ENCODE measurements at regions not wholly inside any gene's neighbourhood (a gene's known extent, or its start where the extent isn't known, plus 50 kb on each side); places are given as distances from the start of the nearest gene placed in this dataset.

GRCh38 chr5:155295111-155295510, 281.6 kb downstream of the KIF4B start:
- DNase-seq (ENCODE audit: low spot score) = no peak

DNA sequence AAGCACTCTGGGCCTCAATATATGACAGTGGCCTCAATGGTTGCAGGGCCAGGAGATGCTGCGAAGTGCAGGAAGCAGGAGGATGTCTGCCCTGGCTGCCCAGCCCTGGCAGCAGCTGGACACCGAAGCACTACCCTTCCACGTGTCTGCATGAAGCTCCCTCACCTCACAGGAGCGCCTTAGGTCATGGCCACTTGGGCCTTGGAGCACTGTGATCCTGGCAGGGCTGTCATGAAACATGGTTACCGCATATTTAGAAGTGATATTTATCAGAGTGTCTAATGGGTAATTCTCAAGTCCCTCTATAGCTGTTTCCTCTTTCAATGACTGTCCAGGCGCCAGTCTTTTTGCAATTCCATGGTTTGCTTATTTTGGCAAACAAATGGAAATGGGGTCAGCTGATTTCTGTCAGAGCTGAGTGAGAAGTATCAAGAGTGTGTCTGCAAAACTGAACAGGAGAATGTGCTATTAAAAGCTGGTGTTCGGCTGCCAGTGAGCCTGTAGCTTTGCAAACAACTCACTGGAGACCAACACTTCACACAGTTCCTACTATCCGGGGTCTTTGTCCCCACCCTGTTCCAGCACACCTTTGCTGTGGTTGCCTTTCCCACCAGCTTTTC, 285.9 kb downstream of the KIF4B start:
- no peak for DNase-seq (ENCODE audit: low spot score)

DNA sequence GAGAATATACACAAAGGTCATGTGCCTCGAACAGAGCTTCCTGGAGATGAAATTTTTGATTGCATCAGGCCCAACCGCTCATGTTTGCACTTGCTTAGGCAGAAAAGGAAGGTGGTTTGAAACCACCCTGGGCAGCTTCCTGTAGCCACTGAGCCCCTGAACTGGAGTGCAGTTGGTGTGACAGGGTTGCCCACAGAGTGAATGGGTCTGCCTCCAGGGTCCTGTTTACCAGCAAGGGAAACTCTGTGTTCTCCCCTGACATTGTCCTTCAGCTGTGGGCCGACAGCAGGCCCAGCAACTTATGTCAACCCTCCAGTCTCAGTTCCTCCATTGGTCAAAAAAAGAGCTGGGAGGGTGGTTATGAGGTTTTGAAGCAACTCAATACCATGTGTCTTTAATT, 289.6 kb downstream of the KIF4B start:
- DNase-seq (ENCODE audit: low spot score) = no peak

DNA sequence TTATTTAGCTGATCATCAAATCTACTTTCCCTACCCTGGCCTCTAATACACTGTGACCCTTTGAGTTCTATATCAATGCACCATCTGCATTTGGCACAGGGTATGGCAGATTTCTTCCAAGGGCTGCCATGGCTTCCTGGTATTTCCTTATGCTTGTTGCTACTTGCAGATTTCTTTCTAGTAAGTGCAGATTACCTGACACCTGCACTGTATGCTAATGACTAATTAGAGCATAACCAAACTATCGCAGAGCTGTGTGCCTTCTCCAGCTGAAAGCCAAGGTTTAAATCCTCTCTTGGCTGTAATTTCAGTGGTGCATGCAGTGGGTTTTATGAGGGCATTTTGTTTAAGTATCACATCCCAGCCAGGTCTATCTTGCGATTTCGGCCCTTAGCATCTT, 293.7 kb downstream of the KIF4B start:
- no peak for DNase-seq (ENCODE audit: low spot score)

DNA sequence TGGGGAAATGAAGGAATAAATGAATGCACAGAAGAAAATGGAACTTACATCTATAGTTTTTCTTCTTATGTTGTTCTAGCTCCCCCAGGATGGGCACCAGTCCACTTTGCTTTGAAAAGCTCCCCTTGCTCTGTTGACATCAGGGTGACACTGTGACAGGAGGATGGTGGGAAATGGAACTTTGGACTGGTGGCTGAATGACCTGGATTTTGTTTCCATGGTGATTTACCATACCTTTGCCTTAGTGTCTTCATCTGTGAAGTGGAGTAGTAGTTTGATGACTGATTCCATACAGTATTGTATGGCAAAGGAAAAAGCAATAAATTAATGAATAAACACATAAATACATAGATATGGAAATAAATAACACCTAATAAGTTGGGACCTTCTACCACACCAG, 294.7 kb downstream of the KIF4B start:
- no peak for DNase-seq (ENCODE audit: low spot score)

- DNase-seq (ENCODE audit: low spot score) = no peak
These were observed 295.6 kb downstream of the KIF4B start for GRCh38 chr5:155309021-155309746.

GRCh38 chr5:155311721-155312120, 298.2 kb downstream of the KIF4B start:
- DNase-seq (ENCODE audit: low spot score) = no peak

DNA sequence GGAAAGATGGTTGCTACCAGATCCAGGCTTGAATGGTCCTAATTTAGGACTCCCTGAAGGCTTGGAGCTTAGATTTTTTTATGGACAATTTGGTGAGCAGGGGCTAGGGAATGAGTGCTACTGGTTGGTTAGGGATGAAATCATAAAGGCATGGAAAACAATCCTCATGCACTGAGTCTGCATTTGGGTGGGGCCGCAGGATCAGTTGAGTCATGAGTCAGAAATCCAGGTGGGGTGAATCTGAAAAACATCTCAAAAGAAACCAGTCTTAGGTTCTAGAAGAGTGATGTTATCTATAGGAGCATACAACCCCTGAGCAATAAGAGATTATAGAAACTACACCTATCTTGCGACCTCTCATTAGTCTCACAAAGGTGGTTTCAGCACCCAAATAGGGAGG, 300.0 kb downstream of the KIF4B start:
- DNase-seq (ENCODE audit: low spot score) = no peak

GRCh38 chr5:155316070-155316714, 302.6 kb downstream of the KIF4B start:
- no peak for DNase-seq (ENCODE audit: low spot score)

GRCh38 chr5:155332618-155333017, 319.1 kb downstream of the KIF4B start:
- no peak for DNase-seq (ENCODE audit: low spot score)

DNA sequence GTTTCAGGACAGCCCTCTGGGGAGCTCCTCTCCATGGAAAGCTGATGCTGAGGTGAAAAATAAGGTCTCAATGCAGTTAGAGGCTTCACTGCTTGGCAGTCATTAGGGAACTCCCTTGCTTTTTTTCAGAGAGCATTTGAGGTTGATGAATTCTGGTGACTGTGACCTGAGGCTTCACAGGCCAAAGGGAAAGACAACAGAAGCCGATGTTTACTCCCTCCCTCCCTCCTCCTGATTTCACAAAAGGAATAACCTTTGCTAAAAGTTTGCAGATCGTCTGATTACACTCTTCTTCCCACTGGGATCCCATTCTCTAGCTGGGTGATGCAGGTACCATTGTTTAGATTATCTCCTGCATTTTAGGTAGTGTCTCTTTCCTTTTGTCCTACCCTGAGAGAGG, 329.4 kb downstream of the KIF4B start:
- no peak for DNase-seq (ENCODE audit: low spot score)

DNA sequence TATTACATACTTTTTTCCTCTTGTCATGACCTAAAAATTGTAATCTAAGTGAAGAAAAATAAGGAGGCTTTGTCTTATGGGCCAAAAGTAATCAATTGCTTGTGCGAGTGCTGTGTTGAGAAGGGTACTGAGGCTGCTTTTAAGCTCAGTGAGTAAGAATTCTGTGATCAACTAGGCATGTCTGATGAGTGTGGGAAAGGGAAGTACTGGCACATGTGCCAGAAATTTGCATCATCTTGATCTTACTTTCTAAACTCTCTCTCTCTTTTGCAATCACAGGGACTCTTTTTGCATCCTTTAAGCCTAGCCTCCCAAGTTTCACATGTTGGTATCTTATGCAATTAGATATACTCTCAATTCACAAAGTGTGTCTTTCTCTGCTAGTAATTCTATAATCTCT, 329.9 kb downstream of the KIF4B start:
- DNase-seq (ENCODE audit: low spot score) = no peak

DNA sequence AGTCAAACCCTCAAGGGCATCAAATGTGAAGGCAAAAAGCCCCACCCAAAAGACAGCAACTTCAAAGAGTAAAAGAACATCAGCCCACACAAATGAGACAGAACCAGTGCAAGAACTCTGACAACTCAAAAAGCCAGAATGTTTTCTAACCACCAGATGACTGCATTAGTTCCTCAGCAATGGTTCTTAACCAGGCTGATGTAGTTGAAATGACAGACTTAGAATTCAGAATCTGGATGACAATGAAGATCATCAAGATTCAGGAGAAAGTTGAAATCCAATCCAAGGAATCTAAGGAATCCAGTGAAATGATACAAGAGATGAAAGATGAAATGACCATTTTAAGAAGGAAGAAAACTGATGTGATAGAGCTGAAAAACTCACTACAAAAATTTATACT, 339.7 kb downstream of the KIF4B start:
- DNase-seq (ENCODE audit: low spot score) = no peak

- DNase-seq (ENCODE audit: low spot score) = no peak
These were observed 352.5 kb downstream of the KIF4B start for GRCh38 chr5:155366096-155366495.

DNA sequence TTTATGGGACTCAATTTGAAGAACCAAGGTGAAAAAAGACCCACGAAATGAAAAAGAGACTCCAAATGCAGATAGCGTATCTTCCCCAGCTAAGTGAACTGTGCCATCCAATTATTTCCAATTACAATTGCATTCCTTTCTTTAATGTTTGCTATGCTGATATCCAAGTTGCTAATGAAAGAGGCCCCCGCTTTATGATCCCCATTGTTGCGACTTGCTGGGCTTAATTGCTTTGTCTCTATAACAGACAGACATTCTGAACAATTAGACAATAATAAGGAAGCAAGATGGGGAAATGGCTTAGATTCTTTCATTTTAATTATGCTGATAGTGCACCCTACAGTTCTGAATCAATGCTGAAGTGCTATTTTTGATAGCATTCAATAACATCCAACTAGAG, 354.3 kb downstream of the KIF4B start:
- DNase-seq (ENCODE audit: low spot score) = no peak

DNA sequence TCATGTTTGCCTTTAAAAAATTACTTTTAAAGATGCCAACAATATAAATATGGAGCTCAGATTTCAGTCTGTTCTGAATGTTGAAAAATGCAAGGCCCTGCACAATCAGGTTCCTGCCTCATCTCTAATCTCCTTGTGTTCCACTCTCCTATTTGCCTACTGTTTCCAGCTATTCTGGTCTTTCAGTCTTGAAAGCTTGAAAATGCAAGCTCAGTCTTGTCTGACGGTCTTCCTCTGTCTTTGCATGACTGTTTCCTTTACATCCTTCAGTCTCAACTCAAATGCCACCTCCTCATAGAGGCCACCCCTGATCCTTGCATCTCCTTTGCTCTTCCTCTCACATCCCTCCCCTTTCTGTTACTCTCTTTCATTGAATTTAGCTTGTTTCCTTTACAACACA, 354.9 kb downstream of the KIF4B start:
- DNase-seq (ENCODE audit: low spot score) = no peak

- no peak for DNase-seq (ENCODE audit: low spot score)
These were observed 366.9 kb downstream of the KIF4B start for GRCh38 chr5:155380480-155380879.

GRCh38 chr5:155381654-155382053, 368.1 kb downstream of the KIF4B start:
- DNase-seq (ENCODE audit: low spot score) = no peak

DNA sequence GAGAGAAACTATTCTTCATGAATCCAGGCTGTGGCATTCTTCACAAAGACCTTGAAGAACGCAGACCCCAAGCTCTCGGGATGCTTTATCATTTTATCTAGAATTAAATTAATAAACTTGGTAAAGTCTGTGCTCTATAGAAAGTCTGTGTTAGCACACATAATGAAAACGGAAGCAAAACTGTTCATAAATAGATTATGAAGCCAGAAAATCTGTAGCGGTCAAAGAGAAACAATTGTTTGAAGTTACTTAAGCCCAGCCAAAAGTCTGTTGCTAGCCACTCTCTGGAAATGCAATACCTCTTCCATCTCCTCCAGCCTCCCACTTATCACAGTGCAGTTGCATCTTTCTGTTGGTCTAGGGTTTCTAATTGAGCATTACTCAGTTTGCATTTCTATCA, 375.9 kb downstream of the KIF4B start:
- no peak for DNase-seq (ENCODE audit: low spot score)

DNA sequence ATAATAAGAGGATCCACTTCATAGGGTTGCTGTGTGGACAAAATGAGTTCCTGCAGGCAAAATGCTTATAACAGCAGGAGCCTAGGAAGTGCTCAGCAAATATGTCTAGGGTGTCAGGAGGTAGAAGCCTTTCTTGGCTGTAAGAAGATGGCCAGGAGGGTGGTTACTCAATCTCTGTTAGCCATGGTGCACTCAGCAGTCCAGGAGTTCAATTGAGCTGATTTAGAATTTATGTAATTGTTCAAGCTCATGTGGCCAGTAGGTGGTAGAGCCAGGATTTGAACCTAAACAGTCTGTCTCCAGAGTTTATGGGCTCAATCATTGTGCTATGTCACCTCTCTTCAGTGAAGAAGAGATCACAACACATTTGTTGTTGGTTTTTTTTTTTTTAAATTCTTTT, 381.2 kb downstream of the KIF4B start:
- DNase-seq (ENCODE audit: low spot score) = no peak

DNA sequence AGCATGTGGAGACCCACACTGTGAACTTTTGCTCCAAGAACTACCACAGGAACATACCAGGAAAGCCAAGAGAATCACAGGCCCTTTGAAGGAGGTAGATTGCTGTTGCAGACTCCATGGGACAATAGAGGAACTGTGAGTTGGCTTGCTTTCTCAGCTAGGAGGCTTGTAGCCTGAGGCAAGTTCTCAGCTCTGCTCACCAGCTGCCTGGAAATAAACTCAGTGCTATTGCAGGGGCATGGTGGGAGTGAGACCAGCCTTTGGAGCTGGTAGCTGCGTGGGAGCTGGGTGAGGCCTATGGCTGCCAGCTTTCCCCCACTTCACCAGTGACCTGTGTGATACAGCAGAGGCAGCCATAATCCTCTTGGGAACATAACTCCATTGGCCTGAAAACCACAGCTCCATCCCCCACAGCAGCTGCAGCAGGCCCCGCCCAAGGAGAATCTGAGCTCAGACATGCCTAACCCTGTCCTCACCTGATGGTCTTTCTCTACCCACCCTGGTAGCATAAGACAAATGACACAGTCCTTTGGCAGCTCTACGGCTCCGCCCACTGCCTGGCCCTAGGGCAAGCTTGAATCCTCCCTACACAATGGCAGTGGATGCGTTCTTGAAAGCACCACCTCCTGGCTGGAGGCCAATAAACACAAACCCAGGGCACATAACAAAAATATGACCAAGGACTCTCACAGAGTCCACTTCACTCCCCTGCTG, 389.5 kb downstream of the KIF4B start:
- no peak for DNase-seq (ENCODE audit: low spot score)

DNA sequence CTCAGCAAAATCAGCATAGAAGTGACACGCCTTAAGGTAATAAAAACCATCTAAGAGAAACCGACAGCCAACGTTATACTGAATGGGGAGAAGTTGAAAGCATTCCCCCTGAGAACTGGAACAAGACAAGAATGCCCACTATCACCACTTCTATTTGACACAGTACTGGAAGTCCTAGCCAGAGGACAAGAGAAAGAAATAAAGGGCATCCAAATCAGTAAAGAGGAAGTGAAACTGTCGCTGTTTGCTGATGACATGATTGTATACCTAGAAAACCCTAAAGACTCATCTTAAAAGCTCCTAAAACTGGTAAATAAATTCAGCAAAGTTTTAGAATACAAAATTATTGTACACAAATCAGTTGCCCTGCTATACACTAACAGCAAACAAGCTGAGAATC, 393.3 kb downstream of the KIF4B start:
- no peak for DNase-seq (ENCODE audit: low spot score)

GRCh38 chr5:155408465-155408864, 394.9 kb downstream of the KIF4B start:
- no peak for DNase-seq (ENCODE audit: low spot score)

All from hematopoietic multipotent progenitor cell treated with erythropoietin and hydrocortisone succinate and interleukin-3 and kit ligand, for 15 days (in vitro differentiated cells).